HUES6 (cell line): ENCODE measurements at regions not wholly inside any gene's neighbourhood (a gene's known extent, or its start where the extent isn't known, plus 50 kb on each side); places are given as distances from the start of the nearest gene placed in this dataset.

Experiments
- H3K27ac ChIP-seq: 2 replicates; pipeline ENCODE4 v1.7.0; 2013; ENCODE audit warnings: low read depth, mild to moderate bottlenecking, low read length, inconsistent platforms
- H3K27me3 ChIP-seq: 2 replicates; pipeline ENCODE4 v1.6.1; 2013; ENCODE audit warnings: low read length; ENCODE audit not compliant: control insufficient read depth, insufficient read depth
- H3K36me3 ChIP-seq: 2 replicates; pipeline ENCODE4 v1.6.1; 2013; ENCODE audit warnings: low read length; ENCODE audit not compliant: control insufficient read depth, insufficient read depth
- H3K4me1 ChIP-seq: 2 replicates; pipeline ENCODE4 v1.6.1; 2013; ENCODE audit warnings: low read length; ENCODE audit not compliant: control insufficient read depth, insufficient read depth
- H3K4me3 ChIP-seq: 2 replicates; pipeline ENCODE4 v1.5.1; 2013; ENCODE audit warnings: low read depth, low read length
- H3K9ac ChIP-seq: one replicate; pipeline ENCODE4 v1.6.1; 2013; ENCODE audit warnings: mild to moderate bottlenecking, low read length
- H3K9me3 ChIP-seq: 2 replicates; pipeline ENCODE4 v1.6.1; 2013; ENCODE audit warnings: low read depth, low read length; ENCODE audit not compliant: control insufficient read depth, insufficient read depth

DNA sequence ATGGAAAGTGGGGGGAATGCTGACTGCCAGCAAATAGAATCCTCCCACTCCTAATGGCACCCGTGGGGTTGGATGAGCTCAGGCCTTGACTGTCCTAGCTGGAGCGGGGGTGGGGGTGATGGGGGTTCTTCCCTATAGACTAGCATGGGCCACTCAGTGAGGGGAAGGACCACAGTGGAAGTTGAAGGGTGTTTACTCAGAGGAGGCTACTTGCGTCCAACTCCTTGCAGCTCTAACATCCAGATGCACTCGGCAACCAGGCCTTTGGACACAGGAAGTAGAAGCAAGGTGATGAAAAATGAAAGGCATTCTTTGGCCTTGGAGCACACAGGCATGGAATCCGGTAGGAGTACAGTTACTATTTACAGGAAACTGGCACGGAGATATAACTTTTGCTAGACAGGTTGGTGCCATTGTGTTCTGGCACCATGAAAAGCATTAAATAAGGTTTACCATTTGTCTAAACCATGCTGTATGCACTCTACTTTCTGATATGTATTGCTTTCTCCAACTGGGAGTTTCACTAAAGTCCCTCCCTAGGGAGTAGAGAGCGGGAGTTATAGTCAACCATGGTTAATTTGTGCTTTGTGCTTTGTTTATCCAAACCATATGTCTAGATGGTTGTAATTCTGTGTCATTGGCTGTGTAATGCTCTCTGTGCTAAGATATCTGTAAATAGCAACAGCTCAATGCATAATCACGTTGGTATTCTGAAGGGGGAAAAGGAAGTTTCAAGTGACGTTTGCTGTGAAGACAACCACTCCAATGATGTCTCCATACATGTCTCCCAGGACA is 125.3 kb downstream of the TSHZ3 start:
- no peak overlapping the region for H3K9ac ChIP-seq
- no peak overlapping the region for H3K4me3 ChIP-seq
- H3K27me3 ChIP-seq, result no peaks in the 10 kb centered on the region
- H3K36me3 ChIP-seq, result no peaks in the 10 kb centered on the region
- no peaks in the 10 kb centered on the region for H3K9me3 ChIP-seq
- H3K27ac ChIP-seq, result no peak overlapping the region
- no peaks in the 10 kb centered on the region for H3K4me1 ChIP-seq

- Histone ChIP-seq H3K9me3 (no peaks in the 10 kb centered on the region), H3K27ac (no peak overlapping the region), H3K4me1 (no peaks in the 10 kb centered on the region), H3K4me3 (no peak overlapping the region), H3K27me3 (no peaks in the 10 kb centered on the region), H3K36me3 (no peaks in the 10 kb centered on the region), H3K9ac (no peak overlapping the region)
Observed at GRCh38 chr19:31220540-31220939, 128.7 kb downstream of the TSHZ3 start.

GRCh38 chr19:31214997-31215396 is 134.2 kb downstream of the TSHZ3 start:
- Histone ChIP-seq H3K4me1 (no peaks in the 10 kb centered on the region), H3K27me3 (no peaks in the 10 kb centered on the region), H3K4me3 (no peak overlapping the region), H3K9ac (no peak overlapping the region), H3K9me3 (no peaks in the 10 kb centered on the region), H3K36me3 (no peaks in the 10 kb centered on the region), H3K27ac (no peak overlapping the region)

DNA sequence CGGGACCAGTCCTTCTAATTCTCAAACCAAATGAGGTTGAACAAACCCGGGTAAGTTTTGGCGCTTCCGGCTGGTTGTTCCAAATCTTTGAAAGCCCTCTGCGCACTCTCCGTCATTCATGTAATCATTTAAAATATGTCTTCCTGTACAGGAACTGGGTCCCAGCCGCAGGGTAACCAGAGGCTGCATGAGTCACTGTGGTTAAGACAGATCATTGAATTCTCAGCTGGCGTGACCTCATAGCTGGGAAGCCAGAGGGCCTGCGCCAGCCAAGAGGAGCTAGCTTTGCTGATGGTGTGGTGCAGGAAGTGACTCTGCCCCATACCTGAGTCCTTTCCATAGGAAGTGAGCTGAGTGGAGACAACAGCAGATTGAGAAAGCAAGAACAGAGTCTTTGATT is 135.2 kb downstream of the TSHZ3 start:
- Histone ChIP-seq H3K36me3 (no peaks in the 10 kb centered on the region), H3K4me1 (no peaks in the 10 kb centered on the region), H3K4me3 (no peak overlapping the region), H3K27me3 (no peaks in the 10 kb centered on the region), H3K9me3 (no peaks in the 10 kb centered on the region), H3K27ac (no peak overlapping the region), H3K9ac (no peak overlapping the region)

DNA sequence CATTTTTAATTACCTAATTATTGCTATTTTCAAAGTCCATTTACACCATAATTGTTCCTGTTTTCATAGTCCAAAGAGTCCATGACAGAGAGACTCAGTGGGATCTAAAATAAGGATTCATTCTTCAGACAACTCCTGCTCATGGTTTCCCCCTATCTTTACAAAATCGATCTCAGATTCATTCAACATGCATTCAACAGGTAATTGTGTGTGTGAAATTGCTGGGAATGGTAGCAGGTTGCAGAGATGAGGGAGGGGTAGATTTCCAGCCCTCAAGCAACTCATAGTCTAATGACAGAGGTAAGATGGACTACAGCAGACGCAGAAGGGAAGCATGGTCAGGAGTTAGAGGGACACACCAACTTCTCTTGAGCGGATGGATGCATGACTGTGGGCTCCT is 138.1 kb downstream of the TSHZ3 start:
- peaks cover 1% of the 10 kb centered on the region; the same call in 1 of the 2 replicates for H3K27me3 ChIP-seq
- no peak overlapping the region for H3K27ac ChIP-seq
- H3K4me3 ChIP-seq, result no peak overlapping the region
- H3K36me3 ChIP-seq, result no peaks in the 10 kb centered on the region
- no peaks in the 10 kb centered on the region for H3K9me3 ChIP-seq
- no peaks in the 10 kb centered on the region for H3K4me1 ChIP-seq
- no peak overlapping the region for H3K9ac ChIP-seq

- Histone ChIP-seq H3K4me3 (no peak overlapping the region), H3K9me3 (no peaks in the 10 kb centered on the region), H3K9ac (no peak overlapping the region), H3K4me1 (no peaks in the 10 kb centered on the region), H3K27me3 (peaks cover 27% of the 10 kb centered on the region), H3K36me3 (no peaks in the 10 kb centered on the region), H3K27ac (no peak overlapping the region)
Observed at GRCh38 chr19:31205887-31206518, 143.2 kb downstream of the TSHZ3 start.

DNA sequence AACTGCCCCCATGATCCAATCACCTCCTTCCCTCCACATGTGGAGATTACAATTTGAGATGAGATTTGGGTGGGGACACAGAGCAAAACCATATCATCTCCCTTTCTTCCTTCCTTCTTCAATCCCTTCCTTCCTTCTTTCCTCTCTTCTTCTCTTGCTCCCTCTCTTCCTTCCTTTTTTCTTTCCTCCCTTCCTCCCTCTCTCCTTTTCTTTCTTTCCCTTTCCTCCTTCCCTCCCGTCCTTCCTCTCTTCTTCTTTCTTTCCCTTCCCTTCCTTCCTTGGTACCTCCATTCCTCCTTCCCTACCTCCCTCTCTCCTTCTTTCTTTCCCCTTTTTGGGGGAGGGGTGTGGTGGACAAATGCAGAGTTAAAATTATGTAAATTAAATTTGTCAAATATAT is 145.1 kb downstream of the TSHZ3 start:
- H3K9me3 ChIP-seq, result no peaks in the 10 kb centered on the region
- no peaks in the 10 kb centered on the region for H3K4me1 ChIP-seq
- no peak overlapping the region for H3K27ac ChIP-seq
- no peak overlapping the region for H3K4me3 ChIP-seq
- H3K36me3 ChIP-seq, result no peaks in the 10 kb centered on the region
- peaks cover 27% of the 10 kb centered on the region for H3K27me3 ChIP-seq
- no peak overlapping the region for H3K9ac ChIP-seq

- Histone ChIP-seq H3K4me1 (peaks cover 3% of the 10 kb centered on the region; the same call in 1 of the 2 replicates), H3K27ac (no peak overlapping the region), H3K27me3 (no peaks in the 10 kb centered on the region), H3K9me3 (no peaks in the 10 kb centered on the region), H3K4me3 (no peak overlapping the region), H3K9ac (no peak overlapping the region), H3K36me3 (no peaks in the 10 kb centered on the region)
Observed at GRCh38 chr19:31185261-31185660, 164.0 kb downstream of the TSHZ3 start.

- Histone ChIP-seq H3K9me3 (no peaks in the 10 kb centered on the region), H3K4me3 (no peak overlapping the region), H3K27ac (no peak overlapping the region)
Observed at GRCh38 chr19:31181535-31181934, 167.7 kb downstream of the TSHZ3 start.

GRCh38 chr19:31180907-31181306 is 168.3 kb downstream of the TSHZ3 start:
- Histone ChIP-seq H3K27me3 (no peaks in the 10 kb centered on the region), H3K4me1 (peaks cover 3% of the 10 kb centered on the region; the same call in 1 of the 2 replicates), H3K9ac (no peak overlapping the region), H3K4me3 (no peak overlapping the region), H3K36me3 (no peaks in the 10 kb centered on the region), H3K9me3 (no peaks in the 10 kb centered on the region), H3K27ac (no peak overlapping the region)

More at GRCh38 chr19:31181535-31181934, 167.7 kb downstream of the TSHZ3 start:
- no peaks in the 10 kb centered on the region for H3K36me3 ChIP-seq
- no peak overlapping the region for H3K9ac ChIP-seq
- peaks cover 3% of the 10 kb centered on the region; the same call in 1 of the 2 replicates for H3K4me1 ChIP-seq
- H3K27me3 ChIP-seq, result no peaks in the 10 kb centered on the region

DNA sequence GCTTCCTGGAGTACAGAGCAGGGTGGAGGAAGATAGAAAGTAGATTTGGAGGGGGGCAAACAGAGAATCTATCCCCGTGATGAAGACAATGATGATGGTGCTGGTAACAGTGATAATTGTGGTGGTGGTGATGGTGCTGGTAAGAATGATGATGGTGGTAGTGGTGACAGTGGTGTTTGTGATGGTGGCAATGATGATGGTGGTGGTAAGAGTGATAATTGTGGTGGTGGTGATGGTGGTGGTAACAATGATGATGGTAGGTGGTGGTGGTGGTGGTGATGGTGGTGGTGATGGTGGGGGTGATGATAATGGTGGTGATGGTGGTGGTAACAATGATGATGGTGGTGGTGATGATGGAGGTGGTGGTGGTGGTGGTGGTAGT is 169.8 kb downstream of the TSHZ3 start:
- no peaks in the 10 kb centered on the region for H3K27me3 ChIP-seq
- no peaks in the 10 kb centered on the region for H3K36me3 ChIP-seq
- no peaks in the 10 kb centered on the region for H3K9me3 ChIP-seq
- H3K9ac ChIP-seq, result no peak overlapping the region
- no peak overlapping the region for H3K27ac ChIP-seq
- no peaks in the 10 kb centered on the region; the same call in 1 of the 2 replicates for H3K4me1 ChIP-seq
- no peak overlapping the region for H3K4me3 ChIP-seq
